ENCODE measurements at regions not wholly inside any gene's neighbourhood (a gene's known extent, or its start where the extent isn't known, plus 50 kb on each side); places are given as distances from the start of the nearest gene placed in this dataset.

- TF ChIP-seq CENPBD1 (CRISPR knock-in tag; IDR thresholded peaks at IDR 0.05; ENCODE audit: borderline replicate concordance, low read depth): no peak
- no peak for TF ChIP-seq E2F5 (CRISPR knock-in tag; conservative IDR thresholded peaks at IDR 0.05)
- TF ChIP-seq DNMT3B (CRISPR knock-in tag; conservative IDR thresholded peaks at IDR 0.05): no peak
- no peak for TF ChIP-seq POLR2A (IDR thresholded peaks at IDR 0.05; ENCODE audit: insufficient read depth in 1 of 2, low read depth in 2 of 2, low read length in 2 of 2)
- TF ChIP-seq MAX (IDR thresholded peaks at IDR 0.05): no peak
- TF ChIP-seq ZNF10 (CRISPR knock-in tag; IDR thresholded peaks at IDR 0.05; ENCODE audit: borderline replicate concordance, low read depth): no peak
- no peak for TF ChIP-seq MAFF (IDR thresholded peaks at IDR 0.05; ENCODE audit: low read depth, low read length)
Observed at GRCh38 chr10:56596257-56596656, 235.2 kb upstream of the ZWINT start.

Measured in HepG2 (cell line).